ENCODE measurements at regions not wholly inside any gene's neighbourhood (a gene's known extent, or its start where the extent isn't known, plus 50 kb on each side); places are given as distances from the start of the nearest gene placed in this dataset.

GRCh38 chr1:218164111-218164929 is 120.8 kb upstream of the RRP15 start:
- peak; percentile 90 for DNase-seq

- no peak for DNase-seq
Measured at GRCh38 chr1:218164930-218165700, 120.0 kb upstream of the RRP15 start.

GRCh38 chr1:218165701-218166114 is 119.4 kb upstream of the RRP15 start:
- no peak for DNase-seq

GRCh38 chr1:218166268-218166945 is 118.7 kb upstream of the RRP15 start:
- DNase-seq, result no peak

- DNase-seq, result peak; percentile 44
Measured at GRCh38 chr1:218171302-218171893, 113.7 kb upstream of the RRP15 start.

- no peak for DNase-seq
Measured at GRCh38 chr1:218182455-218182854, 102.6 kb upstream of the RRP15 start.

GRCh38 chr1:218200979-218201378 is 84.1 kb upstream of the RRP15 start:
- DNase-seq, result no peak

- no peak for DNase-seq
Measured at GRCh38 chr1:218201601-218202000, 83.5 kb upstream of the RRP15 start.

GRCh38 chr1:218205721-218206120 is 79.4 kb upstream of the RRP15 start:
- DNase-seq, result no peak

GRCh38 chr1:218207194-218207593 is 77.9 kb upstream of the RRP15 start:
- DNase-seq, result no peak

- no peak for DNase-seq
Measured at GRCh38 chr1:218209351-218209861, 75.7 kb upstream of the RRP15 start.

- no peak for DNase-seq
Measured at GRCh38 chr1:218211241-218211640, 73.9 kb upstream of the RRP15 start.

- DNase-seq, result no peak
Measured at GRCh38 chr1:218217040-218217439, 68.1 kb upstream of the RRP15 start.

GRCh38 chr1:218219460-218219859 is 65.6 kb upstream of the RRP15 start:
- no peak for DNase-seq

- no peak for DNase-seq
Measured at GRCh38 chr1:218224101-218224500, 61.0 kb upstream of the RRP15 start.

GRCh38 chr1:218226005-218226404 is 59.1 kb upstream of the RRP15 start:
- no peak for DNase-seq

All from DMS153 (cell line).